Lower leg skin (tissue), 3 donors: ENCODE measurements at regions not wholly inside any gene's neighbourhood (a gene's known extent, or its start where the extent isn't known, plus 50 kb on each side); places are given as distances from the start of the nearest gene placed in this dataset.

Experiments
- POLR2A ChIP-seq, 2 donors: fragments of 450-650 bp; IDR thresholded peaks; one replicate each; pipeline ENCODE4 v1.6.1; 2016 to 2017; ENCODE audit warnings: antibody characterized with exemption in 2 of 2, mild to moderate bottlenecking in 1 of 2, moderate library complexity in 1 of 2
- TF ChIP-seq, protein P1 (sequence below), 3 donors: fragments of 450-650 bp; IDR thresholded peaks; one replicate each; pipeline ENCODE4 v1.5.1; 2016; ENCODE audit warnings: antibody characterized with exemption in 3 of 3, mild to moderate bottlenecking in 3 of 3, moderate library complexity in 2 of 3

DNA sequence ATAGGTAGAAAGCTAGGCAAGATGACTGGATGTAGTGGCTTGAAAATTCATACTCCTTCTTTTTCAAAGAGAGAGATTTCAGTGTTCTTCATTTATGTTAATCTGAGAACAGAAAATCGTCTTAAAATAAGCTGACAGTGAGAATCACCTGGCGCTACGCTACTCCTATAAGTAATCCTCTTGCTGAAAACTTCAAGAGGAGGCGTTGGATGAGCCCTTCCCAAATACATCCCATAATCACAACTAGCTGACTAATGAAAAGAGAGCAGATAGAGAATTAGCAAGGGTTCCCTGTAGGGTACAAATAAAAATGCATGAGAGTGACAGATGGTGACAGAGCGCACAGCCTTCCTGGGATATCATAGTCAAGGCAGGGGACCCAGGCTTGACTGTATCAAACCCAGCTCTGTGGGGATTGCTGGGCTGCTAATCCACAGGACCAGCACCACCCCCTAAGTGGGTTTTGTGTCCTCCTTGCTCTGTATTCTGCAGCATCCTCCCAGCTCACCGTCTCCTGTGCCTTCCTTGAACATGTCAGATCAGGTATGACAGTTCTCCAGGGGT lies 280.2 kb downstream of the SP3 start:
- TF ChIP-seq, protein P1, sequence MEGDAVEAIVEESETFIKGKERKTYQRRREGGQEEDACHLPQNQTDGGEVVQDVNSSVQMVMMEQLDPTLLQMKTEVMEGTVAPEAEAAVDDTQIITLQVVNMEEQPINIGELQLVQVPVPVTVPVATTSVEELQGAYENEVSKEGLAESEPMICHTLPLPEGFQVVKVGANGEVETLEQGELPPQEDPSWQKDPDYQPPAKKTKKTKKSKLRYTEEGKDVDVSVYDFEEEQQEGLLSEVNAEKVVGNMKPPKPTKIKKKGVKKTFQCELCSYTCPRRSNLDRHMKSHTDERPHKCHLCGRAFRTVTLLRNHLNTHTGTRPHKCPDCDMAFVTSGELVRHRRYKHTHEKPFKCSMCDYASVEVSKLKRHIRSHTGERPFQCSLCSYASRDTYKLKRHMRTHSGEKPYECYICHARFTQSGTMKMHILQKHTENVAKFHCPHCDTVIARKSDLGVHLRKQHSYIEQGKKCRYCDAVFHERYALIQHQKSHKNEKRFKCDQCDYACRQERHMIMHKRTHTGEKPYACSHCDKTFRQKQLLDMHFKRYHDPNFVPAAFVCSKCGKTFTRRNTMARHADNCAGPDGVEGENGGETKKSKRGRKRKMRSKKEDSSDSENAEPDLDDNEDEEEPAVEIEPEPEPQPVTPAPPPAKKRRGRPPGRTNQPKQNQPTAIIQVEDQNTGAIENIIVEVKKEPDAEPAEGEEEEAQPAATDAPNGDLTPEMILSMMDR (IDR thresholded peaks at IDR 0.05), result no peak
- TF ChIP-seq POLR2A (IDR thresholded peaks at IDR 0.05), result no peak
